Fibroblast of the aortic adventitia (primary cell): ENCODE measurements at regions not wholly inside any gene's neighbourhood (a gene's known extent, or its start where the extent isn't known, plus 50 kb on each side); places are given as distances from the start of the nearest gene placed in this dataset.

Source experiments
- DNase-seq: peaks from one replicate; pipeline ENCODE4 v3.0.0-alpha.2; 2010; ENCODE audit warnings: low read depth
- H3K4me3 ChIP-seq: 2 replicates; pipeline ENCODE4 v1.5.1; 2011; ENCODE audit warnings: low read depth, mild to moderate bottlenecking, control low read depth, low read length, moderate library complexity
- CTCF ChIP-seq: IDR thresholded peaks from 2 replicates; pipeline ENCODE4 v1.5.1; 2011; ENCODE audit warnings: mild to moderate bottlenecking, low read length, control low read depth, inconsistent platforms; ENCODE audit not compliant: insufficient read depth

- TF ChIP-seq CTCF, result no peak
These were observed 83.2 kb upstream of the ATP10A start for GRCh38 chr15:25946241-25946805.

GRCh38 chr15:25944386-25944785, 81.3 kb upstream of the ATP10A start:
- no peak overlapping the region for H3K4me3 ChIP-seq
- no peak for DNase-seq
- TF ChIP-seq CTCF, result no peak

More at GRCh38 chr15:25946241-25946805, 83.2 kb upstream of the ATP10A start:
- H3K4me3 ChIP-seq, result no peak overlapping the region
- no peak for DNase-seq

GRCh38 chr15:25943831-25944230, 80.7 kb upstream of the ATP10A start:
- no peak for TF ChIP-seq CTCF
- H3K4me3 ChIP-seq, result no peak overlapping the region
- DNase-seq, result no peak

- no peak for DNase-seq
- H3K4me3 ChIP-seq, result no peak overlapping the region
- TF ChIP-seq CTCF, result no peak
These were observed 76.0 kb upstream of the ATP10A start for GRCh38 chr15:25939122-25939521.

- no peak for TF ChIP-seq CTCF
- DNase-seq, result no peak
- no peak overlapping the region for H3K4me3 ChIP-seq
These were observed 74.7 kb upstream of the ATP10A start for GRCh38 chr15:25937796-25938195.

- no peak for DNase-seq
- no peak for TF ChIP-seq CTCF
- no peak overlapping the region for H3K4me3 ChIP-seq
These were observed 72.9 kb upstream of the ATP10A start for GRCh38 chr15:25936004-25936403.
